ENCODE measurements at regions not wholly inside any gene's neighbourhood (a gene's known extent, or its start where the extent isn't known, plus 50 kb on each side); places are given as distances from the start of the nearest gene placed in this dataset.

- Mint-ChIP-seq H3K27ac (ENCODE audit: unreplicated experiment) (no peak overlapping the region), H3K27me3 (ENCODE audit: low read depth) (no peaks in the 10 kb centered on the region), H3K36me3 (ENCODE audit: low read depth) (no peaks in the 10 kb centered on the region), H3K4me1 (ENCODE audit: low read depth) (peaks cover 12% of the 10 kb centered on the region), H3K9me3 (ENCODE audit: low read depth) (no peaks in the 10 kb centered on the region), H3K4me3 (ENCODE audit: unreplicated experiment) (no peak overlapping the region)
- no peak for TF ChIP-seq CTCF (IDR thresholded peaks at IDR 0.05)
- no peak for DNase-seq (ENCODE audit: low spot score)
Observed at GRCh38 chr4:100312615-100313350, 122.5 kb upstream of the DDIT4L start.

GRCh38 chr4:100311181-100311580 lies 120.9 kb upstream of the DDIT4L start:
- TF ChIP-seq CTCF (IDR thresholded peaks at IDR 0.05), result peak; percentile 22
- Mint-ChIP-seq H3K4me1 (ENCODE audit: low read depth) (no peaks in the 10 kb centered on the region), H3K27me3 (ENCODE audit: low read depth) (no peaks in the 10 kb centered on the region), H3K4me3 (ENCODE audit: unreplicated experiment) (no peak overlapping the region), H3K27ac (ENCODE audit: unreplicated experiment) (no peak overlapping the region), H3K9me3 (ENCODE audit: low read depth) (no peaks in the 10 kb centered on the region), H3K36me3 (ENCODE audit: low read depth) (no peaks in the 10 kb centered on the region)
- DNase-seq (ENCODE audit: low spot score), result no peak

GRCh38 chr4:100306018-100306417 lies 115.8 kb upstream of the DDIT4L start:
- Mint-ChIP-seq H3K4me1 (ENCODE audit: low read depth) (peaks cover 8% of the 10 kb centered on the region), H3K27ac (ENCODE audit: unreplicated experiment) (no peak overlapping the region), H3K27me3 (ENCODE audit: low read depth) (no peaks in the 10 kb centered on the region), H3K9me3 (ENCODE audit: low read depth) (no peaks in the 10 kb centered on the region), H3K4me3 (ENCODE audit: unreplicated experiment) (no peak overlapping the region), H3K36me3 (ENCODE audit: low read depth) (no peaks in the 10 kb centered on the region)
- no peak for DNase-seq (ENCODE audit: low spot score)
- no peak for TF ChIP-seq CTCF (IDR thresholded peaks at IDR 0.05)

GRCh38 chr4:100302061-100303026 lies 112.1 kb upstream of the DDIT4L start:
- Mint-ChIP-seq H3K27ac (ENCODE audit: unreplicated experiment) (peak overlapping the region; percentile 60), H3K27me3 (ENCODE audit: low read depth) (no peaks in the 10 kb centered on the region), H3K4me1 (ENCODE audit: low read depth) (peaks cover 29% of the 10 kb centered on the region), H3K9me3 (ENCODE audit: low read depth) (no peaks in the 10 kb centered on the region), H3K36me3 (ENCODE audit: low read depth) (no peaks in the 10 kb centered on the region), H3K4me3 (ENCODE audit: unreplicated experiment) (no peak overlapping the region)
- no peak for TF ChIP-seq CTCF (IDR thresholded peaks at IDR 0.05)
- no peak for DNase-seq (ENCODE audit: low spot score)

- no peak overlapping the region for H3K4me3 Mint-ChIP-seq (ENCODE audit: unreplicated experiment)
- TF ChIP-seq CTCF (IDR thresholded peaks at IDR 0.05), result no peak
- peak overlapping the region; percentile 72 for H3K27ac Mint-ChIP-seq (ENCODE audit: unreplicated experiment)
- no peaks in the 10 kb centered on the region for H3K36me3 Mint-ChIP-seq (ENCODE audit: low read depth)
- no peak for DNase-seq (ENCODE audit: low spot score)
- peaks cover 3% of the 10 kb centered on the region for H3K9me3 Mint-ChIP-seq (ENCODE audit: low read depth)
- H3K27me3 Mint-ChIP-seq (ENCODE audit: low read depth), result no peaks in the 10 kb centered on the region
- peaks cover 29% of the 10 kb centered on the region for H3K4me1 Mint-ChIP-seq (ENCODE audit: low read depth)
Observed at GRCh38 chr4:100299046-100299840, 109.0 kb upstream of the DDIT4L start.

Measured in chondrocyte (in vitro differentiated cells).